GM23248 (cell line): ENCODE measurements at regions not wholly inside any gene's neighbourhood (a gene's known extent, or its start where the extent isn't known, plus 50 kb on each side); places are given as distances from the start of the nearest gene placed in this dataset.

Experiments
- DNase-seq: peaks from one replicate; pipeline ENCODE4 v3.0.0-alpha.2; 2015
- H2AFZ ChIP-seq: fragments of 200-600 bp; sonication (generic); 2 replicates; pipeline ENCODE4 v1.6.1; 2016; ENCODE audit warnings: antibody characterized with exemption
- H3F3A ChIP-seq: fragments of 200-600 bp; sonication (generic); 2 replicates; pipeline ENCODE4 v1.6.1; 2016; ENCODE audit warnings: mild to moderate bottlenecking, antibody characterized with exemption, mixed run types; ENCODE audit not compliant: insufficient read depth
- H3K27ac ChIP-seq: fragments of 200-600 bp; sonication (generic); 2 replicates; pipeline ENCODE4 v1.5.1; 2016; ENCODE audit warnings: mild to moderate bottlenecking
- H3K27me3 ChIP-seq: fragments of 200-600 bp; sonication (generic); replicated peaks from 2 replicates; pipeline ENCODE4 v1.6.1; 2016; ENCODE audit warnings: mild to moderate bottlenecking; ENCODE audit not compliant: insufficient read depth
- H3K36me3 ChIP-seq: fragments of 200-600 bp; sonication (generic); 2 replicates; pipeline ENCODE4 v1.6.1; 2016; ENCODE audit warnings: low read depth, mild to moderate bottlenecking
- H3K4me1 ChIP-seq: fragments of 200-600 bp; sonication (generic); 2 replicates; pipeline ENCODE4 v1.6.1; 2016; ENCODE audit warnings: mild to moderate bottlenecking; ENCODE audit not compliant: insufficient read depth
- H3K4me2 ChIP-seq: fragments of 200-600 bp; sonication (generic); one replicate; pipeline ENCODE4 v1.6.1; 2016; ENCODE audit warnings: mild to moderate bottlenecking; ENCODE audit not compliant: unreplicated experiment
- H3K4me3 ChIP-seq: fragments of 200-600 bp; sonication (generic); 2 replicates; pipeline ENCODE4 v1.5.1; 2016; ENCODE audit warnings: mild to moderate bottlenecking
- H3K79me2 ChIP-seq: fragments of 200-600 bp; sonication (generic); 2 replicates; pipeline ENCODE4 v1.6.1; 2016; ENCODE audit warnings: mild to moderate bottlenecking; ENCODE audit not compliant: insufficient read depth
- H3K9ac ChIP-seq: fragments of 200-600 bp; sonication (generic); 2 replicates; pipeline ENCODE4 v1.6.1; 2016; ENCODE audit warnings: mild to moderate bottlenecking
- H3K9me2 ChIP-seq: fragments of 200-600 bp; sonication (generic); 2 replicates; pipeline ENCODE4 v1.6.1; 2016; ENCODE audit warnings: mixed run types, mild to moderate bottlenecking, moderate library complexity; ENCODE audit not compliant: insufficient read depth
- H3K9me3 ChIP-seq: fragments of 200-600 bp; sonication (generic); one replicate; pipeline ENCODE4 v1.6.1; 2017; ENCODE audit warnings: low read depth
- H4K20me1 ChIP-seq: fragments of 200-600 bp; sonication (generic); 2 replicates; pipeline ENCODE4 v1.6.0; 2016; ENCODE audit not compliant: insufficient read depth
- EZH2 ChIP-seq: fragments of 200-600 bp; sonication (generic); IDR thresholded peaks from 2 replicates; pipeline ENCODE4 v1.6.1; 2018; ENCODE audit warnings: antibody characterized with exemption, mild to moderate bottlenecking; ENCODE audit not compliant: insufficient read depth, poor library complexity, severe bottlenecking
- EZH2phosphoT487 ChIP-seq: fragments of 200-600 bp; sonication (generic); IDR thresholded peaks from 2 replicates; pipeline ENCODE4 v1.6.1; 2018; ENCODE audit warnings: antibody characterized with exemption, moderate library complexity, mild to moderate bottlenecking, low read depth; ENCODE audit not compliant: insufficient read depth
- WGBS, 2 experiments: methylation state at CpG; one replicate each; pipeline ENCODE4 v1.1.6; 2015 to 2017; ENCODE audit warnings: low lambda C conversion rate in 2 of 2, low coverage in 1 of 2; ENCODE audit errors: missing lambda C conversion rate in 2 of 2; 5-methylcytosine and 5-hydroxymethylcytosine counted together
- in situ Hi-C: fragments of 300-500 bp; cut with MboI; formaldehyde crosslinking; loops from 2 replicates; pipeline ENCODE4 v1.15.0; 2020

DNA sequence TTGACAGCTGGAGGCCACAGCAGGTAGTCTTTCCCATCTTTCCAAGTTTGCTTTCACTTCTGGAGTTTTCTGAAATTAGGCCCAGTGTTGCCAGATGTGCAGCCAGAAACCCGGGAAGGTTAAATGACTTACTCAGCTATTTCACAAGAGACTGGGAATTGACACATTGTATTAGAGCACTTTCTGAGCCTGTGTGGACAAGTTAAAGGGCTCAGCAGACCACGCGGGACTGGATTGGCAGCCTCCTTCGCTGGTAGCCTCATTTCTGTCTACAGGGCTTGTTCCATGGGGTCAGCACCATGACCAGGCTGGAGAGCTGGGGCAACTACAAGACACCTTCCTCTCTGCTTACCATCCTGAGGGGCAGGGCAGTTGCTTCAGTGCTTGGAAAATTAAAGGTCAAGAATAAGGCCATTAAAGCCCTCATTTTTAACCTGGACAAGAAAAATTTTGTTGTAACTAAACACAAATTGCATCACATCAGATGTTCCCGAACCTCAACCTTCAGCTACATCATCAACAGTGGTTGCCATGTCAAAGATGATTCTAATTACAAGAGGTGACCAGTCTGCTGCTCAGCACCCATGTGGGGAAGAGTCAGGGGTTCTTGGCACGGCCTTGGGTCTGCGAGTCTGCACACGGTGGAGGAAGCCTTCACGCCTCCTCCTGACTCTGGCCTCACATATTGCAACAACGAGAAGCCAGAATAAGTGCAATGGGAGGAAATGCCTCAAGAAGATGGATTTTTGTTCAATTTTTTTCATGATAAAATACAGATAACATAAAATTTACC is 279.5 kb upstream of the RAB6C start:
- no peaks in the 10 kb centered on the region for H3K36me3 ChIP-seq
- H3K4me1 ChIP-seq = no peaks in the 10 kb centered on the region
- no peak overlapping the region for H3K4me3 ChIP-seq
- H3K79me2 ChIP-seq = no peaks in the 10 kb centered on the region
- no peak overlapping the region for H3K9ac ChIP-seq
- DNase-seq = no peak
- H3K27ac ChIP-seq = no peak overlapping the region
- WGBS, 2 experiments = 42 to 45% methylated on average over 10 of the region's 10 CpGs
- no peaks in the 10 kb centered on the region for H3K9me3 ChIP-seq
- H2AFZ ChIP-seq = no peak overlapping the region
- H3F3A ChIP-seq = no peaks in the 10 kb centered on the region
- no peaks in the 10 kb centered on the region for H3K9me2 ChIP-seq
- in situ Hi-C loops = no loop called here
- H4K20me1 ChIP-seq = no peaks in the 10 kb centered on the region
- H3K27me3 ChIP-seq = no peaks in the 10 kb centered on the region
- H3K4me2 ChIP-seq = no peak overlapping the region
- TF ChIP-seq EZH2 = no peak
- no peak for TF ChIP-seq EZH2phosphoT487

DNA sequence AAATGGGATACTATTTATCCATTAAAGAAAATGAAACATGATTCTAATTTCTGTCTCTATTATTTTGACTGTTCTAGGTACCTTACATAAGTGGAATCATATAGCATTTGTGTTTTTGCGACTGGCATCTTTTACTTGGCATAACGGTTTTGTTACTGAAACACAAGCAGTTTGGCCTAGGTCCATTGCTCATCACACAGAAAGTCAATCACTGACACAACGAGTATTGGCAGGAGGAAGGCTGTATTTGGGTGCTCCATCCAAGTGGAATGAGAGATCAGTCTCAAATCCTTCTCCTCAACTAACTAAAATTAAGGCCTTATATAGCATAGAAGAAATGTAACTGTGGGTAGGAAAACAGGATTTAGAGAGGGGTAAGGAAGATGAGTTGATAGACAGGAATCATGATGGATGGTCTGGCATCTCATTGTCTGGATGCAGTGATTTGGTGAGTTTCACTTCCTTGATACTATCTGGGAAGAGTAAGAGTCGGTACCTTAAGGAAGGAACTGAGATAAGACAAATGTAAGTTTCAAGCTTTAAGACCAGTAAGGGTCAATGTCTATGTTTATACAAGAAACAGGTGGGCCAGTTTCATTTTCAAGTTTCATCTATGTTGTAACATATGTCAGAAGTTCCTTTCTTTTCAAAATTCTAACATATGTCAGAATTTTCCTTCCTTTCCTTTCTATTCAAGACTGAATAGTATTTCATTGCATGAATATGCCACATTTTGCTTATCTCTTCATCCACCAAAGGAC is 276.9 kb upstream of the RAB6C start:
- H3K9me2 ChIP-seq = no peaks in the 10 kb centered on the region
- WGBS, 2 experiments = 33 to 41% methylated on average over 4 of the region's 4 CpGs
- H3K27me3 ChIP-seq = no peaks in the 10 kb centered on the region
- no peaks in the 10 kb centered on the region for H4K20me1 ChIP-seq
- TF ChIP-seq EZH2phosphoT487 = no peak
- no peak for TF ChIP-seq EZH2
- no peaks in the 10 kb centered on the region for H3K79me2 ChIP-seq
- H3K4me1 ChIP-seq = no peaks in the 10 kb centered on the region
- no peak overlapping the region for H2AFZ ChIP-seq
- no peak overlapping the region for H3K9ac ChIP-seq
- H3K27ac ChIP-seq = no peak overlapping the region
- no peak for DNase-seq
- H3K9me3 ChIP-seq = no peaks in the 10 kb centered on the region
- in situ Hi-C loops = no loop called here
- no peak overlapping the region for H3K4me3 ChIP-seq
- H3F3A ChIP-seq = no peaks in the 10 kb centered on the region
- H3K36me3 ChIP-seq = no peaks in the 10 kb centered on the region
- no peak overlapping the region for H3K4me2 ChIP-seq

DNA sequence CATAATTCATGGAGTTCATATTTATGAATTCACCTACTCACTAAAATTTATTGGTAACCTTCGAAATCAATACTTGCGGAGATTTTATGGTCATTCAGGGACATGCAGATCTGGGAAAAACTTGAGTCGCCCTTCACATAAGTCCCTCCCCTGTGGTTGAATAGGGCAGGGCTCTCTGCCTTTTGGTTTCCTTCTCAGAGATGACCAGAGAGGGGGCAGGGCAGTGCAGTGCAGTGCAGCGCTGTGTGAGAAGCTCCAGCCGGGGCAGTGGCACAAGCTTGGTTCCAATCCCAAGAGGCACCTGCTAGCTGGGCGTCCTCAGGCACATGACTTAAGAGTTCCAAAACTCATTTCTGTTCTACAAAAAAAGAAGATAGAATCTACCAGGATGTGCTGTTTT is 274.4 kb upstream of the RAB6C start:
- no peak for TF ChIP-seq EZH2phosphoT487
- TF ChIP-seq EZH2 = no peak
- Histone ChIP-seq H3K79me2 (no peaks in the 10 kb centered on the region), H3F3A (no peaks in the 10 kb centered on the region), H3K4me2 (no peak overlapping the region), H2AFZ (no peak overlapping the region), H3K9me2 (no peaks in the 10 kb centered on the region), H3K4me1 (no peaks in the 10 kb centered on the region), H3K27me3 (no peaks in the 10 kb centered on the region), H3K36me3 (no peaks in the 10 kb centered on the region), H3K9me3 (no peaks in the 10 kb centered on the region), H3K4me3 (no peak overlapping the region), H3K9ac (no peak overlapping the region), H4K20me1 (no peaks in the 10 kb centered on the region), H3K27ac (no peak overlapping the region)
- DNase-seq = no peak
- in situ Hi-C loops = no loop called here
- 42 to 51% methylated on average over 6 of the region's 6 CpGs for WGBS, 2 experiments

DNA sequence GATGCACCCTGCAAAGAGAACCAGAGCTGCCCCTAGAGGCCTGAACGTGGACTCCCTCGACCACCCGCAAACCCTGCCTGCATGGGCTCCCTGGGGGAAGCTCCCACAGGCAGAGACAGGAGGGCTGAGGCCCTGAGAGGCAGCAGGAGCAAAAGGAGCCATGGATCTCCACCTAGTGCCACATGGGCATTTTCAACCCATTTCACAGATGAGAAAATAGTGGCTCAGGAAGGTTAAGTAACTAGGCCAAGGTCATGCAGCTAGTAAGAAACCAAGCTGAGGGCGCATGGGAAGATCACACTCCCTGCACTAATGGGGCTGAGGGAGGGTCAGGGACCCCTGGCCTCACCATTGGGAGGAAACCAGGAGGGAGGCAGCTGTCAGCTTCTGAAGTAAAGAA is 271.7 kb upstream of the RAB6C start:
- H3K9ac ChIP-seq = no peak overlapping the region
- H4K20me1 ChIP-seq = no peaks in the 10 kb centered on the region
- WGBS, 2 experiments = 26 to 55% methylated on average over 4 of the region's 4 CpGs
- H3K9me2 ChIP-seq = no peaks in the 10 kb centered on the region
- no peaks in the 10 kb centered on the region for H3K9me3 ChIP-seq
- H3K4me1 ChIP-seq = no peaks in the 10 kb centered on the region
- DNase-seq = no peak
- H3K79me2 ChIP-seq = no peaks in the 10 kb centered on the region
- in situ Hi-C loops = no loop called here
- no peaks in the 10 kb centered on the region for H3F3A ChIP-seq
- no peak overlapping the region for H3K27ac ChIP-seq
- no peak overlapping the region for H3K4me2 ChIP-seq
- no peaks in the 10 kb centered on the region for H3K36me3 ChIP-seq
- H2AFZ ChIP-seq = no peak overlapping the region
- TF ChIP-seq EZH2 (no peak), EZH2phosphoT487 (no peak)
- H3K4me3 ChIP-seq = no peak overlapping the region
- no peaks in the 10 kb centered on the region for H3K27me3 ChIP-seq
